ENCODE measurements at regions not wholly inside any gene's neighbourhood (a gene's known extent, or its start where the extent isn't known, plus 50 kb on each side); places are given as distances from the start of the nearest gene placed in this dataset.
A peak's percentile ranks its signal among the peaks of the same experiment; 100 is the strongest.

DNA sequence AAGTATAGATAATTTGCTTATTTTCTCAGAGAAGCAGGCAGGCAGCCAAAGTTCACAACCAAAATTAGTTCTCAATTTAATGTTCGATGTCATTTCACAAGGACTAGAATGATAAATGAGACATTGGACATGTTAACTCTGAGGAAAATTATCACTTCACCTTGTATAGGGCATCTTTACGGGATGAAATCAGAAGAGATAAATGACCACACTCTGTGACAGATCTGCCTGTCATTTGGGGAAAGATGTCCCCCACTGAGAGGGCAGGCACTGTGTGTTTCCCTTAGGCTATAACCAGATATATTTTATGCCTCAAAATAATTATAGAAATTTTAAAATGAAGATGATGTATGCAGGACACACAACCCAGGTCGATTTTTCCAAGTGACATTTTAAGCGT is 642.9 kb downstream of the BRINP3 start:
- DNase-seq, result no peak

DNA sequence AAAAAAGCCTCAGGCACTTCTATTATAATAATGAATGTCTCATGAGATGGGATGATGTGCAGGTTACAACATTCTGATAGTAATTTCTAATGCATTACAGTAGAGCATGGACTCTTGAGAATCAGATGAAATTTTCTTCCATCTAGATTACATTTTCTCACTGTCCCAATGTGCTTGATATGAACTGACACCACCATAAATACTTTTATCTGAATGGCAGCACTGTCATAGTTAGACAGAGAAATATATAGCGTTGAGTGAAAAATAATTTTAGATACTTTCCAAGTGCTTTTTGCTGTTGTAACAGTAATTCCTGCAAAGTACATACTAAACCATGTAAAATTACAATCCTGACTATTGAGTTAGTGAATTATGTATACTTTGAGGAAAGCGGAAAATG is 630.1 kb downstream of the BRINP3 start:
- no peak for DNase-seq

DNA sequence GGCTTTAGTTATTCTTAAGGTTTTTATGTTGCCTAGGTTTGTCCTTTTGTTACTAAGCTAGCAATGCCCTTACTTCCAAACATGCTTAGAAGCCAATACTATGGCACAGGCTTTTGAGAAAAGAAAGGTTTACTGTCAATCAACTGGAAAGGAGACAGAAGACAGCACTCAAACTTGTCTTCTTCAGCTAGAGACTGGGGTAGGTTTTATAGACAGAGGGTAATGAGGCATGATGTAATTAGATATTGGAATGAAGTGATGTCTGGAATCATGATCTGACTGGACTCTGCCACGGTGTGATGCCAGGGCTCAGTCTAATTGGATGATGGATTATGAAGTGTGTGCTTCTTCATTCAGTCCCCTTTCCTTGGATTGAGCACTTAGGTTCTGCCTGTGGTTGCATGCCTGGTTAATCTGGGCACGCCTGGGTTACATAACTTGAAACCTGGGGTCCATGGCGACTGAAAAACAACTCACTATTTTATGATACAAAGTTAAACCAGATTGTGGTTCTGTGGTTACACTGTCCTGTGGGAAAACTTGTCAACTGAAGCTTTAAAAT is 625.8 kb downstream of the BRINP3 start:
- no peak for DNase-seq

DNA sequence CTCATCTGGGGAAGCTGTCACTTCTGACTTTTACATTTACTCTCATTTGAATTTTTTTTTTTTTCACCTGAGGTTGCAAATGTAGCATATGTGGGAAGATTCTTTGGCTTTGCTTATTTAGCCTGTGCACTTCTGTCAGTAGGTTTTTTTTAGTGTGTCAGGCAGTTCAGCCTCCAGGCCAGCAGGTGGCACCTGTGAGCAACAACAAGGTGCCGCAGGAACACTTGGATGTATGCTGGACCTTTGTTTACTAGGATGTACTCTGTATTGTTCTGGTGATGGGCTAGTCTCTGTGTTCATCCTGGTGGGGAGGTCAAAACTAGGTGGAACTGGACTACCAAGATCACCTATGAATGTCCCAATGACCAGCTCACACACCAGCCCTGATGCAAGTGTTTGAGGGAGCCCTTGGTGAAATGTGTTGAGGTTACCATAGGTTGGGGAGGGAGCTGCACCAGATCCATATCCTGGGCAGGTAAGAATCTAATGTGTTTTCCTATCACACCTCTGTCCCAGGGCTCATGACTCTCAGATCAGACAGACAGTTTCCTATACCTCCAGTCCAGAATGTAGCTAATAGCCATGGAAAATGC is 618.2 kb downstream of the BRINP3 start:
- peak in 1 of 2 experiments; percentile 3 for DNase-seq

DNA sequence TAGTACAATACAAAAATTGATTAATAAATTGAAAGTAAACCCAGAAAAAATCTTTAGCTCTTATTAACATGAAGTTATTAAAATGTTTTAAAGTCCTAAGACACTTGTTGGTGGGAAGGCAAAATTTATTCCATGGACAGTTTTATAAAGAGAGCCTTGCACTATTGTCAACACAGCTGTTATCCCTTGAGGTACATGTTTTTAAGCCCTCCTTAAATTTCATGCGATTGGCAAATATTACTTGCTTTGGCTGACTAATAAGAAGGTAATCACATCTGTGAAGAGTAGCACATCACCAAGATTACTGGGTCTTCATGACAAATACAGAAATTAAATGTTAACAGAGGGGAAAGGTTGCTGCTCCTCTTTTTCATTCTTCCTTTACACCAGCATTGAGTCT is 611.1 kb downstream of the BRINP3 start:
- no peak for DNase-seq

DNA sequence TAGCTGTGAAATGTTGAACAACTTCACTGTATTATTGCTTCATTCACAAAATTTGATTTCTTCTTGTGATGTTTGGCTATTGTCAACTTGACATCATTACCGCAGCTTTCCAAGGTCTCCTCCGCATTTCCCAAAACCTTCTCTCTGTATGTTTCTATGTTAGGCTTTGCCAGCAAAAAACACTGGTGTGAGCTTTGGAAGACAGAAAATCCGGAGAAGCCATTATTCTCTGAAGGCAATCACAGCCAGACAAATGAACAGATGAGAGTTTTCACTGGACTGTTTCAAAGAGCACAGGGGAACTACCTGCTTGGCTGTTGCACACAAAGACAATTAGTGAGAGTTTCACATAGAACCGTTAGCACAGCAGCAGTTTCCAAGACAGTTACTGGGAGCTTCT is 609.6 kb downstream of the BRINP3 start:
- no peak for DNase-seq

DNA sequence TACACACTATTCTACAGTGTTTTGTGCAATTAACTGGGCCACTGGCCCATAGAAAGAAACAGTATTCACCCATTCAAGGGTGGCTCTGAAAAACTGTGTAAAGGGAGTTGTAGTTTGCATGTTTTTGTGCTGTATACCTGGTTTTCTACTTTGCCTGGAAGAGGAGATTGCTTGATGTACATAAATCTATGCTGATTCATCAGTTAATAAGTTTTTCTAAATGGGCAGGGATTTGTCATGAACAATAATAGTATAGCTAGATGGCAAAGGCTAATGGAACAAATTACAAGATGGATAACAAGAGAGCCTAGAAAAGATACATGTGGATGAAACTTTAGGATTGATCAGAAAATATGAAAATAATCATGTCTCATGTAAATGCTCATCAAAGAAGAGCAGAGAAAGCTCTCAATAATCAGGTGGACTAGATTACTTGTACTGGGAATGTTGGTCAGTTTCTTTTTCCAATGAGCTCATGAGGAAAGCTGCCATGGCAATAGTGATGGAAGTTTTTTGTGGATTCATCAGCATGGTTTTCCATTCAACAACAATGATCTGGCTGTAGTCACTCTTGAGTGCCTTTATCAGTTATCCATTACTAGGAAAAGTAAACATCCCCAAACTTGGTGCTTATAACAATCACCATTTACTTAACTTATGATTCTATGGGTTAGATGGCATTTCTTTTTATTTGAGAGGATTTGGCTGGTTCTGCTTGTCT is 602.8 kb downstream of the BRINP3 start:
- no peak for DNase-seq

DNA sequence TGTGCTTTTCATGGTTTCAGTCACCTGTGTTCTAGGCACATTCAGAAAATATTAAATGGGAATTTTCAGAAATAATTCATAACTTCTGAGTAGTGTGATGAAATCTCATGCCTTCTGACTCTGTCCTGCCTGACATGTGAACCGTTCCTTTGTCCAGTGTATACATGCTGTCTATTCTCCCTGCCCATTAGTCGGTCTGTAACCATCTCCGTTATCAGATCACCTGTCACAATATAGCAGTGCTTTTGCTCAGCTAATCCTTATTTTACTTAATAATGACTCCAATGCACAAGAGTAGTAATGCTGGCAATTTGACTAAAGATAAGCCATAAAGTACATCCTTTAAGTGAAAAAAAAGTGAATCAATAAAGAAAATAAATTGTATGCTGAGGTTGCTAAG is 597.5 kb downstream of the BRINP3 start:
- DNase-seq, result no peak

DNA sequence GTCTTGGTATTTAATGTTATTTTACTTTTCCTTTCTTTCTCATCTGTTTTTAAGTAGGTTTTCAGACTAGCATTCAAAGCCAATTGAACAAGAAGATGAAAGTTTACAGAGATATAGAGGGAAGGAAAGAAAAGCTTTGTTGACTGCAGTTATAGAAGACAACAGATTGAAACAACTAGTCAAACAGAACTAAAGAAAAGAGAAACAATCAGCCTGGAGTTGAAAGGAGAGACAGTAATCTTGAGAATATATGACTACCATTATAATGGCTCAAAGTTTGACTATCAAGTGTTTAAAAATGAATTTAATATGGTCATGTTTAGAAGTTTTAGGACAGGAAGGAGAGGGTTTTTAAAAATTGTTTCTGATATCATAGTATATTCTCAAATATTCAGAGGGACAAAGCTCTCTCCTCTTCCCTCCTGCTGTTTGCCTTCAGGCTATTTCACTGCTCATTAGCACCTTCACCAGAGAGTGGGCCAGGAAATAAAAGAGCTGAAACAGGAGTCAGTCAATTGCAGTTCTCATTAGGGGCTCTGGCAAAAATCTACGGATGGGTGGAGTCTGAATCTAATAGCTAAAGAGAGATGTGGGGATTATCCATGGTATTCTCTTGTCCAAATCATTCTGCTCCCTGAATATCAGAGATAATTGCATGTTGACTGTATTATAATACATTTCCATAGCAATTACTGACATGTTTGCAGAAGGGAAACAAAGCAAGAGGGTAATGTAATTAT is 577.8 kb downstream of the BRINP3 start:
- DNase-seq, result no peak

DNA sequence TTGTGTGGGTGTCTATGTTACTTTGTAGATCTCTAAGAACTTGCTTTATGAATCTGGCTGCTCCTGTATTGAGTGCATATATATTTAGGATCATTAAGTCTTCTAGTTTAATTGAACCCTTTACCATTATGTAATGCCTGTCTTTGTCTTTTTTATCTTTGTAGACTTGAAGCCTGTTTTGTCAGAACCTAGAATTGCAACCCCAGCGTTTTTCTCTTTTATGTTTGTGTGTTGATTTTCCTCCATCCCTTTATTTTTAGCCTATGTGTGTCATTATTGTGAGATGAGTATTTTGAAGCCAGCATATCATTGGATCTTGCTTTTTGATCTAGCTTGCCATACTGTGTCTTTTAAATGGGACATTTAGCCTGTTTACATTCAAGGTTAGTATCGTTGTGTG is 573.2 kb downstream of the BRINP3 start:
- no peak for DNase-seq

DNA sequence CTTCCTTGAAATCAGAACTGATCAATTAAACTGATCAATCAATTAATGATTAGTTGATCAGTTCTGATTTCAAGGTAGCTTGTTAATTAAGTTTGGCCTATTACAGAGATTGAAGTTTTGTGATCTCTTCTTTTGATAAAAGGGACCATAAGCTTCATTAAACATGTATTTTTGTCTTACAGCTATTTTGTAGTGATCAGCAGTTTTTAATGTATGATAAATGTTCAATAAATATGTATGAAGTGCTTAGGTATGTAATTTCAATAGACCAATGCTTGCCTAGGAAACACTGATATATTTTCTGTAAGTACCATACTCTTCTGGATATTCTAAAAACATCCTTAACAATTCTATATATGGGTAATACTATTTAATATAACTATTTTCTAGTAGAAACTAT is 569.6 kb downstream of the BRINP3 start:
- DNase-seq, result no peak

DNA sequence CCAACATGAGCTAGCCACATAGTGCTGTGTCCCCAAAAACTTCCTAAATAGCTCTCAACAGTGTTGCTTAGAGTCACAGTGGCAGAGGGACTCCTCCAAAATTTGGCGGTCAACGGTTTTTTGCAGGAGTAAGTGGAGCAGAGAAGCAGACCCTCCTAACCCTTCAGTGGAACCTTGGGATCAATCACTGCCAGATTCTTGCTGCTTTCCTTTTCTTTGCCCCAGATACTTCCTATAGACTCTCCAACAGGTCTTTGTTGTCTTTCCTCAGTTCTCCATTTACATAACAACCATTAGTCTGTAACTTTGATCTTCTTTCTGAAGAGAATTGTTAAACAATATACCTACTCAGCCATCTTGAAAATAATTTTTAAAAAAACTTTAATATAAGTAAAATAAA is 556.1 kb downstream of the BRINP3 start:
- DNase-seq, result no peak

DNA sequence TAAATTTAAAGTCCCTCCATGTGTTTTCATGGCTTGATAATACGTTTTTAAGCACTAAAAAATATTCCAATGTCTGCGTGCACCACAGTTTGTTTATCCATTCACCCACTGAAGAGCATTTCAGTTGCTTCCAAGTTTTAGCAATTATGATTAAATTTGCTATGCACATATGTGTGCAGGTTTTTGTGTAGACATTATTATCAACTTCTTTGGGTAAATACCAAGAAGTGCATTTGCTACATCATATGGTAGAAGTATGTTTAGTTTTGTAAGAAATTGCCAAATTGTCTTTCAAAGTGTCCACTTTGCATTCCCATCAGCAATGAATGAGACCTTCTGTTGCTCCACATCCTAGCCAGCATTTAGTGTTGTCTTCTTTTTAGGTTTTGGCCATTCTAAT is 550.0 kb downstream of the BRINP3 start:
- DNase-seq, result no peak

DNA sequence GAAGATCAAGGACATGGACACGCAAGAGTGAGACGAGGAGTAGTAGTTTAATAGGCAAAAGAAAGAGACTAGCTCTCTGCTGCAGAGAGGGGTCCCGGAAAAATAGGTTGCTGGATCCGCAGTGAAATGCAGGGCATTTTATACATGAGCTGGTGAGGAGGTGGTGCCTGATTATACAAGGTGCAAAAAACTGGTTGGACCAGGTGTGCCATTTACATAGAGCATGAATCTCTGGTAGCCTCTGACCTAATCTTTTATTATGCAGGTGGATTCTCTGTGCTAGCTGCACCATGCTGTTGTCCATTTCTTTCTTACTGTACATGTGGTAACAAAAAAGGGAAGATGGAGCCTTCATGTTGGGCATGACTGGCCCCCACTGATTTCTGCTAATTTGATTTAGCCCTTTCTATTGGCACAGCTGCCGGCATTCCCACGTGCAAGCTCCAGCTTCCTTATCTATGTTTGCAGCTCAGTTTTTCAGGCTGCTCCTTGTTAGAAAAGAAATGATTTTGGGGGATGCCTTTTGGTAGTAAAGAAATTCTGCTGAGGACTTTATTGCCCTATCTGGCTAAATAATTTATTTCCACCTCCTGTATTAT is 548.1 kb downstream of the BRINP3 start:
- no peak for DNase-seq

DNA sequence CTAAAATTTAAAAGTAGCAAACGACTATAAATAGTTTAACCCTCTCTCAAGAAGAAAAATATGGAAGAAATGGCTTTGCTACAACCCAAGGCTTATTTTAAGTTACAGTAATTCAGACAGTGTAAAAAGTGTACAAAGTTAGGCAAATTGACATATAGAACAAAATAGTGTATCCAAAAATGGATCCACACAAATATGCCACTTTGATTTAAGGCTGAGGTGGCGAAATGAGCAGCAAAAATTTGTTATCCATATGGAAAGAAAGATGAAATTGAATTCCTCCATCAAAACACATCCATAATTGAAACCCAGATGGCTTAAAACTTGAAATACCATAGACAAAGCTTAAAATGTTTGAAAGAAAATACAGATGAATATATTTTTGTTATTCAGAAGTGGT is 540.8 kb downstream of the BRINP3 start:
- no peak for DNase-seq

DNA sequence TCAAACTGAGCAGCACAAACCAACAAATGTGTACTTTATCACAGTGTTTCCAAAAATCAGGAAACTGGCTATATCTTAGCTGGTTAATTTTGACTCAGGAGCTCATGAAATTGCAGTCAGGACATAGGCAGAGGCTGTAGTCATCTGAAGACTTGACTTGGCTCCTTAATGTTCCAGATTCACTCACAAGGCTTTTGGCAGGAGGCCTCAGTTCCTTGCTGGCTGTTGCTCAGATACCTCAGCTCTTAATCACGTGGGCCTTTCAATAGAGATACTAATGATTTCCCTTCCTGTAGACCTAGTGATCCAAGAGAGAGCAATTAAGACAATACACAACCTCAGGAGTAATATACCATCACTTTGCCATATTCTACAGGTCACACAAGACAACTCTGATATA is 537.7 kb downstream of the BRINP3 start:
- DNase-seq, result no peak

DNA sequence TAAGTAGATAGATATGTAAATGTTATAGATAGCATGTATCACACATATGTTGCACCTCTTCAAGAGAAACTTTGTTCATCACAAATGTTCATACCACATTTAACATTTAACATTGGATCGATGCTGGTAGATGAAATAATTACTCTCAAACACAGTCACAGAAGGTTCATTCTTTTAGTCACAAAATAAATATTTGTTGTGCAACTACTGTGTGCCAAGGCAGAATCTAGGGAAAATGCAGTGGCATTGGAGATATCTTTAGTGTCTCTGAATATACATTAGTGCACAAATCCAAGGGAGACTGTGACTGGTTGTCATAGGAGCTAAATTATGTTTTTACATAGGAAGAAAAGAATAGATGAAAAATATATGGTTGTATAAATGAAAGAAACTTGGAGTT is 535.7 kb downstream of the BRINP3 start:
- DNase-seq, result no peak

DNA sequence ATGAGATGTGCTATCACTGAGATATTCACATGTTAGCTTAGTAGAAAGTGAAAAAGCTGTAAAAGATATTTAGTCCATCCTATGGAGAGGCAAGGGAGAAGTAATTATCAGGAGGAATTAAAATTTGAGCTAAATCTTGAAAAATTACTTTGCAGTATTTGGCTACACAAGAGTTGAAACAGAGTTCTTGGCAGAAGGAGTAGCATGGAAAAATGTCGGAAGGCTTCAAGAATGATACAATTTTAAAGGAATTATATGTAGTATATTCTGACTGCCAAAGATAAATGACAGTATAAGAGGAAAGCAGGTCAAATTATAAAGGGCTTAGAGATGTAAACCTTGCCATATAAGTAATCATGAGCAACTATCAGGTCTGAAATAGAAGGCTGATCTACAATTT is 518.9 kb downstream of the BRINP3 start:
- no peak for DNase-seq

DNA sequence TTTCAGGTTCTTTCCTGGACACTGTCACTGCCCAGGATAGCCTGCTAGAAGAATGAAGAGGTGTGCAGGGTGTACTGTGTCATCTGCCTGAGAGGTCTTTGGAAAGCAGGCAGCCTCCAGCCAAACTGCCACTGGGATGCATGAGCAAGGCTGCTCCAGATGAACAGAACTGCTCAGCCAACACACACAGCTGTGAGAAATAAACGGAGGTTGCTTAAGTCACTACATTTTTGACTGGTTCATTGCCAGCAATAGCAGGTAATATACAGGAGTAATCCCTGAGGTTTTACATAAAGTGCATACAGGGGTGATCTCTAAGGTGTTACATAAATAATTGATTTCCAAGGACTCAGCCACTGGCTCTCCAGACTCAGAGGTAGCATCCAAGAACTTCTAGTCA is 516.9 kb downstream of the BRINP3 start:
- no peak for DNase-seq

DNA sequence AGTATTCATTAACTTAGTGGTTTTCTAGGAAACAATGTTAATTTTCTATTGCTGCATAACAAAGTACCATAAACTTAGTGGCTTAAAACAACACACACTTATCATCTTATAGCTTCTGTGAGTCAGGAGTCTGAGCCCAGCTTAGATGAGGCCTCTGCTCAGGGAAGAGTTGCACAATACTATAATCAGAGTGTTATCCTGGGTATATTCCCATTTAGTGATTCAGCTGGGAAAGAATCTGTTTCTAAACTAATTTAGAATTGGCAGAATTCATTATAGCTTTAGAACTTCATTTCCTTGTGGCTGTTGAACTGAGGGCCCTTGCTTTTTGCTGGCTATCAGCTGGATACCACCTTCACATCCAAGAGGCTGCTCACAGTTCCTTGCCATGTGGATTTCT is 515.5 kb downstream of the BRINP3 start:
- no peak for DNase-seq

DNA sequence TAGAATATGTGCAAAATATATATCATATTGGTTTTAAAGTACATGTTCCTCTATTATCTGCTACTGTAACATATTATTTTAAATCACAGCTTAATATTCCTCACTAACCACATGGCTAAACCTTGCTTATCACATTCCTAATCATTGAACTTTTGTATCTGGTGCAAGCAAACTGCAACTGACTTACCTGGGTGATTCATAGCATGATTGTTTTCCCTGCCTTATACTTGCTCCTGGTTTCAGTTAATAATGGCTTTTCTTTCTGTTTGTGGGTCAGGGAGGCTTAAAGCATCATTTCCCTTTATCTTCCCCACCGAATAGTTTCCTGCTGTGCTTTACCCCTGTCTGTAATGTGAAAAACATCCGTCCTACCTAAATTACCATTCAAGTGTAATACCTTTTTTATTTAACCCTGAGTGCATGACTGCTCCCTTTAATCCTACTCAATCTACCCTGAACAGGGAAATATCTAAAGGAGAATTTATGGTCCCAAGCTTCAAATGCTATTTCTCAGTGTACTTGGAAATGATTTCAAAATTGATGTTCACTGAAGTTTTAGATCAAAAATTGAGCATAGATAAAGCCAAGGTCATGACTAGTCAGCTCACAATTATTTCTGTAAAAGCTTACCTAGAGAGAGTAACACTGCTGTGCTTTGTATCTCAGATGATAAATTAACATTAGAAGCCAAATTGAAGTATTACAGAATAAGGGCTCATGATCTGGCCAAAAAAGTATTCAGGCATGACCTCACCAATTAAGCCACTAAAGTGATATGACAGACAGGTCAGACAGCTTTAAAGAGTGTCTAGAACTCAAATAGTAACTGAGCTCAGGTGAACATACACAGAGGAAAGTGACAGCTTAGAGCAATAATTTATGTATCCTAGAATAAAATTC is 507.1 kb downstream of the BRINP3 start:
- no peak for DNase-seq

DNA sequence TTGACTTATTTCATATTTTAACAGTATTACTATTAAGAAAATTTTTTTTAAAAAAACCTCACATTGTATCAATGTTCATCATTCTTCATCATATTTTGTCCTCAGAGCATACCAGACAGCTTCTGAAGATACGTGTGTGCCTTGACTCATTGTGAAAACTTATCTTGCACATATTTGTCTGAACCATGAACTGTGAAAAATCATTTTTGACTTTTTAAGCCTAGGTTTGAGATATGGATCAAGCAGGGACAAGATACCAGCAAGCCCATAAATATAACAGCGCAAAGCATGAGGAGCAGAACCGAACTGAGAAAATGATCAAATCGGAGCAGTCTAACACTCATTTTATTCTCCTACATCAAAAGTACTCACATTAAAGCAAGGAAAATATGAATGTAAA is 506.0 kb downstream of the BRINP3 start:
- no peak for DNase-seq

DNA sequence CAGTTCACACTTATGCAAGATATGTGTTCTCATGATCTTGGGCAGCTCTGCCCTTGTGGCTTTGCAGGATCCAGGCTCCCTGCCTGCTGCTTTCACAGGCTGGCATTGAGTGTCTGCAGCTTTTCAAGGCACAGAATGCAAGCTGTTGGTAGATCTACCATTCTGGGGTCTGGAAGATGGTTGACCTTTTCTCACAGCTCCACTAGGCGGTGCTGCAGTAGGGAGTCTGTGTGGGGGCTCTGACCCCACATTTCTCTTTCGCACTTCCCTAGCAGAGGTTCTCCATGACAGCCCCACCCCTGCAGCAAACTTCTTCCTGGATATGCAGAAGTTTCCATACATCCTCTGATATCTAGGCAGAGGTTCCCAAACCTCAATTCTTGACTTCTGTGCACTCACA is 500.5 kb downstream of the BRINP3 start:
- no peak for DNase-seq
